Activated CD4-positive, alpha-beta T cell treated with anti-CD3 and anti-CD28 coated beads, Interleukin-2, amount 10 ng/mL, durations not matched to agents 7 days and 5 days (primary cell): ENCODE measurements at regions not wholly inside any gene's neighbourhood (a gene's known extent, or its start where the extent isn't known, plus 50 kb on each side); places are given as distances from the start of the nearest gene placed in this dataset.

Experiments
- CTCF ChIA-PET: fragments of 350-600 bp; sonication (Branson Sonifier 250); formaldehyde crosslinking; loops from one replicate; lab custom pipeline; 2021; ENCODE audit warnings: antibody characterized with exemption; lab: Charles Lee
- POLR2A ChIA-PET: fragments of 350-600 bp; sonication (Branson Sonifier 250); formaldehyde crosslinking; loops from one replicate; lab custom pipeline; 2021; ENCODE audit warnings: antibody characterized with exemption; lab: Charles Lee
- DNase-seq: peaks from one replicate; pipeline ENCODE4 v3.0.0-alpha.2; 2020
- H3K27ac Mint-ChIP-seq: one replicate; pipeline ENCODE4 v1.8.0; 2021; ENCODE audit warnings: mild to moderate bottlenecking, moderate library complexity, mixed read lengths
- H3K27me3 Mint-ChIP-seq: one replicate; pipeline ENCODE4 v1.8.0; 2021; ENCODE audit warnings: mixed read lengths
- H3K36me3 Mint-ChIP-seq: one replicate; pipeline ENCODE4 v1.8.0; 2021; ENCODE audit warnings: low read depth, mixed read lengths
- H3K4me1 Mint-ChIP-seq: one replicate; pipeline ENCODE4 v1.8.0; 2021; ENCODE audit warnings: mixed read lengths
- H3K4me3 Mint-ChIP-seq: one replicate; pipeline ENCODE4 v1.8.0; 2021; ENCODE audit warnings: mild to moderate bottlenecking, moderate library complexity, mixed read lengths
- H3K9me3 Mint-ChIP-seq: one replicate; pipeline ENCODE4 v1.8.0; 2021; ENCODE audit warnings: mixed read lengths

DNA sequence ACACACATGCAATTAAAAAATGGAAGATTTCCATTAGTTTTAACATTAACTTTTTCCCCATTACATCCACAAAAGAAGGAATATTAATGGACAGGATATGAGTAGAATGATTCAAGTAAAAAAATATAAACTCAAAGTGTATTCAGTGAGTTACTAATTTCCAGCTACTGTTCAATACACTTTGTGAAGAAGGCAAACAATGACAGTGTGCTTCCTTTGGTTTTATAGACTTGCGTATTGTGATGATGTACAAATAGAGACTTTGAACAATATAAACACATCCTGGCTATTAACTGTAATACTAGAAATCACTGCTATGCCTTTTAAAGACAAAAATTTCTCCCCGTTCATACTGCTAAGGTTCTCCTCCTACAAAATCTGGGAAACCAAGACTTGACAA lies 171.4 kb downstream of the ASB9 start:
- no peaks in the 10 kb centered on the region for H3K36me3 Mint-ChIP-seq
- no peak overlapping the region for H3K4me3 Mint-ChIP-seq
- H3K27me3 Mint-ChIP-seq, result no peaks in the 10 kb centered on the region
- H3K4me1 Mint-ChIP-seq, result no peaks in the 10 kb centered on the region
- POLR2A ChIA-PET, result no interaction called here
- no peak overlapping the region for H3K27ac Mint-ChIP-seq
- DNase-seq, result no peak
- CTCF ChIA-PET, result no interaction called here
- no peaks in the 10 kb centered on the region for H3K9me3 Mint-ChIP-seq

- POLR2A ChIA-PET, result no interaction called here
- no peak overlapping the region for H3K27ac Mint-ChIP-seq
- no peaks in the 10 kb centered on the region for H3K4me1 Mint-ChIP-seq
- H3K9me3 Mint-ChIP-seq, result no peaks in the 10 kb centered on the region
- DNase-seq, result no peak
- H3K36me3 Mint-ChIP-seq, result no peaks in the 10 kb centered on the region
- CTCF ChIA-PET, result no interaction called here
- H3K27me3 Mint-ChIP-seq, result no peaks in the 10 kb centered on the region
- H3K4me3 Mint-ChIP-seq, result no peak overlapping the region
Observed at GRCh38 chrX:15087747-15088146, 182.1 kb downstream of the ASB9 start.

GRCh38 chrX:15073313-15073712 lies 196.6 kb downstream of the ASB9 start:
- POLR2A ChIA-PET, result no interaction called here
- CTCF ChIA-PET, result no interaction called here
- no peaks in the 10 kb centered on the region for H3K36me3 Mint-ChIP-seq
- no peak overlapping the region for H3K27ac Mint-ChIP-seq
- no peaks in the 10 kb centered on the region for H3K9me3 Mint-ChIP-seq
- no peaks in the 10 kb centered on the region for H3K27me3 Mint-ChIP-seq
- no peak for DNase-seq
- H3K4me1 Mint-ChIP-seq, result no peaks in the 10 kb centered on the region
- H3K4me3 Mint-ChIP-seq, result no peak overlapping the region

DNA sequence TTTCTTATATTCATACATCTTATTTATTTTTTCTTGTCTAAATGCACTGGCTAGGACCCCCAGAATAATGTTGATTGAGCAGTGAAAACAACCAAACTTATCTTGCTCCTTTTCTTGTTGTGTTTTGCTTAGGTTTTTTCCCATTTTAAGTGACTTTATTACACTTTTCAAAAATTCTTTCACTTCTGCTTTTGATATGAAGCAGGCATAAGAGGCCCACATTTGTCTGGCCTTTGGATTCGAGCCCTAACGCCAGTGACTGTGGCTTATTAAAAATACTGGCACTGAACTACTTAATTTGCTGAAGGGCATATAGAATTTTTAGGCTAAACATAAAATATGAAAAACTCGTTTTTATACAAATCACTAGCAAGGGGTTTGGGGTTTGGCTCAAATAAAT lies 197.0 kb downstream of the ASB9 start:
- no peak overlapping the region for H3K27ac Mint-ChIP-seq
- CTCF ChIA-PET, result no interaction called here
- no peaks in the 10 kb centered on the region for H3K27me3 Mint-ChIP-seq
- POLR2A ChIA-PET, result no interaction called here
- no peaks in the 10 kb centered on the region for H3K36me3 Mint-ChIP-seq
- no peaks in the 10 kb centered on the region for H3K4me1 Mint-ChIP-seq
- no peak overlapping the region for H3K4me3 Mint-ChIP-seq
- DNase-seq, result no peak
- H3K9me3 Mint-ChIP-seq, result no peaks in the 10 kb centered on the region

DNA sequence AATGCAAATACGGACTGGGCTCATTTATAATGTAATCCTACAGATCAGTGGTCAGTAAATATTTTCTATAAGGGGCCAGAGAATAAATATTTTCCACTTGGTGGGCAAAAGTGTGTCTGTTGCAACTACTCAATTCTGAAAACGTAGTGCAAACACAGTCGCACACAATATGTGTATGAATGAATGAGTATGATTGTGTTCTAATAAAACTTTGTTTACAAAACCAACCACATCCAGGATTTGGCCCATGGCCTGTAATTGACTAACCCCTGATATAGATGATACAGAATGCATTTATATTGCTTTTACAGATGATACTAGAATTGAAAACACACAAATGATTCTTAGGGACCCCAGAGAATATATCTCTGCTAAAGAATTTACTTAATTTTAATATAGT lies 197.6 kb downstream of the ASB9 start:
- ChIA-PET CTCF (no interaction called here), POLR2A (no interaction called here)
- DNase-seq, result no peak
- no peaks in the 10 kb centered on the region for H3K36me3 Mint-ChIP-seq
- H3K27ac Mint-ChIP-seq, result no peak overlapping the region
- no peaks in the 10 kb centered on the region for H3K9me3 Mint-ChIP-seq
- no peaks in the 10 kb centered on the region for H3K4me1 Mint-ChIP-seq
- H3K27me3 Mint-ChIP-seq, result no peaks in the 10 kb centered on the region
- H3K4me3 Mint-ChIP-seq, result no peak overlapping the region

DNA sequence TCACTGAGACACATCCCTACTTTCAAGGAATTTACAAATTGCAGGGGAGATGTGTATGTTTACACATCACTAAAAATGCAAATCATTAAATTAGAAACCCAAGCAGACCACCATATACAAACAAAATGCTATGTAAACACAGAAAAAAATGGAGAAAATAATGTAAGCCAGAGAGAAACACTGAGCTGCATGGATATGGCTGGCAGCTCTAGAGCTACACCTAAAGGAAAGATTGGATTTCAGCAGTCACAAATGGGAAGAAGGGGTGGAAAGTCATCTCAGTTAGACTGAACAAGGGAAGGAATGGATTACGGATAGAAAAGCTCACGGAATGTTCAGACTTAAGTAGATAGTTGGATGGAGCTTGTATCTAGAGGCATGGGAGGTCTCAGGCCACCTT lies 186.3 kb downstream of the MOSPD2 start:
- POLR2A ChIA-PET, result no interaction called here
- Mint-ChIP-seq H3K27me3 (peaks cover 3% of the 10 kb centered on the region), H3K4me3 (no peak overlapping the region), H3K36me3 (no peaks in the 10 kb centered on the region), H3K4me1 (no peaks in the 10 kb centered on the region), H3K27ac (no peak overlapping the region), H3K9me3 (no peaks in the 10 kb centered on the region)
- DNase-seq, result no peak
- CTCF ChIA-PET, result no interaction called here

DNA sequence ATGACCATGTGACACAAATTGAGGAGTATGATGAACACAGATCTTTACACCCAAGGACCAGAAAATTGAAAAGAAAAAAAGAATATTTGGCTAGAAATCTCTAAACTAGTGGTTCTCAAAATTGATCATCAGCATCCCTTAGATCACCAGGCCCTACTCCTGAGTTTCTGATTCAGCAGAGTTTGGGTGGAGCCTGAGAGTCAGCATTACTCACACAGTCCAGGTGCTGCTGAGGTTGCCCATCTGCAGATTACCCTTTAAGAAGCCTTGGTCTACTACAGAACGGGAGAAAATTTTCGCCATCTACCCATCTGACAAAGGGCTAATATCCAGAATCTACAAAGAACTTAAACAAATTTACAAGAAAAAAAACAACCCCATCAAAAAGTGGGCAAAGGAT lies 182.8 kb downstream of the MOSPD2 start:
- Mint-ChIP-seq H3K36me3 (no peaks in the 10 kb centered on the region), H3K4me1 (no peaks in the 10 kb centered on the region), H3K27ac (no peak overlapping the region), H3K4me3 (no peak overlapping the region), H3K27me3 (peaks cover 5% of the 10 kb centered on the region), H3K9me3 (no peaks in the 10 kb centered on the region)
- no peak for DNase-seq
- ChIA-PET CTCF (no interaction called here), POLR2A (no interaction called here)

DNA sequence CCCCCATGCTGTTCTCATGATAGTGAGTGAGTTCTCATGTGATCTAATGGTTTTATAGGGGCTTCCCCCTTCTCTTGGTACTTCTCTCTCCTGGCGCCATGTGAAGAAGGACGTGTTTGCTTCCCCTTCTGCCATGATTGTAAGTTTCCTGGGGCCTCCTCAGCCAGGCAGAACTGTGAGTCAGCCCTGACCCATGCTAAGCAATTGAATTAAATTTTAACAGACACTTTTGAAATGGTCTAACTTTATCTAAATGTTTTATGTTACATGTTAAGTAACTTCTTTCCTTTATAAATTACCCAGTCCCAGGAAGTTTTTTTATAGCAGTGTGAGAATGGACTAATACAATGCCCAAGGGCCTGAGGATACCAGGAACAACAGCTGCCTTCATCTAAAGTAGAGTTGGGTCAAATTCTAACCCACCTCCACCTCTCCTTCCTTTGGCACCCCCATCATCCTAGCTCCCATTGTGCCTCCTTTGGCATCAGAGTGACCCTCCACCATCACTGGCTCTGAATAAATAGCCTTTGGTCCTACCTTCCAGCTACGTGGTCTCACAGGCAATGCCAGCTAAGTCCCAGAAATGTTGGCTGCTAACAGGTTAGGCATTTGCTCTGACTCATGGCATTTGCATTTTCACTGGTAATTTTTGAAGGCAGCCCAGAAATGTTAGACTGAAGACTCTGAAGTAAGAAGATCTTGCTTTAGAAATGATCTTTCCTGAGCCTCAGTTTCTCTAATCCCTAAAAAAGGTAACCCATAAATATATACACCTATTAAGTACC lies 182.1 kb downstream of the MOSPD2 start:
- Mint-ChIP-seq H3K27me3 (peaks cover 5% of the 10 kb centered on the region), H3K27ac (no peak overlapping the region), H3K36me3 (no peaks in the 10 kb centered on the region), H3K9me3 (no peaks in the 10 kb centered on the region), H3K4me1 (no peaks in the 10 kb centered on the region), H3K4me3 (no peak overlapping the region)
- ChIA-PET POLR2A (no interaction called here), CTCF (no interaction called here)
- no peak for DNase-seq

DNA sequence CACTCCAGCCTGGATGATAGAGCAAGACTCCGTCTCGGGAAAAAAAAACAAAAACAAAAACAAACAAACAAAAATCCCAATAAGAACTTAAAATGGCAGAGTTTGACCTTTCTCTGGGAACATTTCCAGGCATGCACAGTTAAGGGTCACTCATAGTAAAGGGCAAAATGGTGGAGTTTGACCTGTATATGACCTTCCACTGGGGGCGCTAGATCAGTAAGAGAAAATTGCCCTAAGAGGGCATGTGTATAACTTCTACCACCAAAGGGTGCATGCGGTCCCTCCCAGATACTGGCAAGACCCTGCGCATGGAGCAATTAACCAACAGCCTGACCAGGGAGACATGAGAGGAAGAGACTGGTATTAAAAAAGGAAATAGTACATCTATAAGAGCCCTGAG lies 177.2 kb downstream of the MOSPD2 start:
- no peaks in the 10 kb centered on the region for H3K36me3 Mint-ChIP-seq
- POLR2A ChIA-PET, result no interaction called here
- peaks cover 2% of the 10 kb centered on the region for H3K27me3 Mint-ChIP-seq
- CTCF ChIA-PET, result no interaction called here
- H3K9me3 Mint-ChIP-seq, result no peaks in the 10 kb centered on the region
- H3K4me3 Mint-ChIP-seq, result no peak overlapping the region
- no peak for DNase-seq
- H3K27ac Mint-ChIP-seq, result no peak overlapping the region
- no peaks in the 10 kb centered on the region for H3K4me1 Mint-ChIP-seq

DNA sequence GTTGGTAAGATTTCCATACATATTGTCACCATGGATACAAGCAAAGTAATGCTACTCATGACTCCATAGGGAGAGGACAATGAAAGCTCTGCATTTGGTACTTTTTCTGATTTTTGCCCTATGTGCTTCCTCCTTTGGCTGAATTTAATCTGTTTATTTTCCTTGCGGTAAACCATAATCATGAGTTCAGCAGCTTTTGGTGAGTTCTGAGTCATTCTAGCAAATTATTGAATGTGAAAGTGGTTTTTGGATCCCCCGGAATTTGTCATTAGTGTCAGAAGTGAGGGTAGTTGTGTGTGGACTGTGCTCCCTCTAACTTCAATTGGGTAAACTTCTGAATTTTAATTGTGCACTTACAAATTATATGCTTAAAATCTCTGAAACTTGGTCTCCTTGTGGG lies 170.3 kb downstream of the MOSPD2 start:
- no peaks in the 10 kb centered on the region for H3K27me3 Mint-ChIP-seq
- ChIA-PET CTCF (no interaction called here), POLR2A (no interaction called here)
- DNase-seq, result no peak
- no peak overlapping the region for H3K27ac Mint-ChIP-seq
- no peaks in the 10 kb centered on the region for H3K36me3 Mint-ChIP-seq
- H3K9me3 Mint-ChIP-seq, result no peaks in the 10 kb centered on the region
- H3K4me1 Mint-ChIP-seq, result peaks cover 4% of the 10 kb centered on the region
- H3K4me3 Mint-ChIP-seq, result no peak overlapping the region

GRCh38 chrX:15033917-15034316 lies 160.7 kb downstream of the MOSPD2 start:
- Mint-ChIP-seq H3K36me3 (no peaks in the 10 kb centered on the region), H3K9me3 (no peaks in the 10 kb centered on the region), H3K4me3 (no peak overlapping the region), H3K27ac (no peak overlapping the region), H3K27me3 (no peaks in the 10 kb centered on the region), H3K4me1 (peaks cover 9% of the 10 kb centered on the region)
- POLR2A ChIA-PET, result no interaction called here
- no peak for DNase-seq
- CTCF ChIA-PET, result no interaction called here

DNA sequence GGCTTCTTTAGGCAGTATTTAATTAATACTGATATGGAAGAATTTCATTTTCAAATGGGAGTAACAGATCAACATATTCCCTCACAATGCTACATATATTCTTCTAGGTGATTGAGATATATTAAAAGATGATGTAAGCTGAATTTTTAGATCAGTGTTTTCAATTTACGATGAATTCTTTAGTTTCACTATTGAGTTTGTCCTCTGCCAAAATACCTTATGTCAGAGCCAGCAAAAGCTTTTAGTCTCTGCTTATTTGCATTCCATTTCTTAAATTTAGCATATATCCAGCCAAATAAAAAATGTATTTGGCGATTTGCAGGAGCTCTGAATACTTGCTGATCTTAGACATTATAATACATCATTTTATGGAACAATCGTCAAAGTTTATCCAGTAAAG lies 144.3 kb downstream of the MOSPD2 start:
- H3K27ac Mint-ChIP-seq, result no peak overlapping the region
- H3K4me3 Mint-ChIP-seq, result no peak overlapping the region
- POLR2A ChIA-PET, result no interaction called here
- CTCF ChIA-PET, result no interaction called here
- no peaks in the 10 kb centered on the region for H3K4me1 Mint-ChIP-seq
- H3K9me3 Mint-ChIP-seq, result no peaks in the 10 kb centered on the region
- H3K36me3 Mint-ChIP-seq, result no peaks in the 10 kb centered on the region
- no peaks in the 10 kb centered on the region for H3K27me3 Mint-ChIP-seq
- no peak for DNase-seq

DNA sequence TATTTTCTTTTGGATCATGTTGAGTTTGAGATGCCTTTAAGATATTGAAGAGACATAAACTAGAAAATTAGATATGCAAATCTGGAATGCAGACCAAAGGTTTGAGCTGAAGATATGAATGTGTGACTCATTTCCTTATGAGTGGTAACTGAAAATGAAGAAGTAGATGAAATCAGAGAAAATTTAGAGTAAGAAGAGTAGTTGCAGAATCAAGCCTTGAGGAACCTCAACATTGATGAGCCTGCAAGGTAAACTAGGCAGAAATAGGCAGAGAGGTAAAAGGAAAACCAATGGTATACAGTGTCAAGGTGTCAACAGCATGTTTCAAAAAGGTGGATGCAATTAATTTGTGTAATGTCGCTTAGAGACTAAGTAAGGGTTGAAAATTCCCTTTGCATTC lies 142.8 kb downstream of the MOSPD2 start:
- ChIA-PET CTCF (no interaction called here), POLR2A (no interaction called here)
- Mint-ChIP-seq H3K4me3 (no peak overlapping the region), H3K9me3 (no peaks in the 10 kb centered on the region), H3K27ac (no peak overlapping the region), H3K27me3 (no peaks in the 10 kb centered on the region), H3K4me1 (no peaks in the 10 kb centered on the region), H3K36me3 (no peaks in the 10 kb centered on the region)
- no peak for DNase-seq

- Mint-ChIP-seq H3K36me3 (no peaks in the 10 kb centered on the region), H3K4me1 (no peaks in the 10 kb centered on the region), H3K27ac (no peak overlapping the region), H3K9me3 (no peaks in the 10 kb centered on the region), H3K4me3 (no peak overlapping the region), H3K27me3 (no peaks in the 10 kb centered on the region)
- ChIA-PET CTCF (no interaction called here), POLR2A (no interaction called here)
- no peak for DNase-seq
Observed at GRCh38 chrX:15014281-15014680, 141.1 kb downstream of the MOSPD2 start.
